ENCODE measurements at regions not wholly inside any gene's neighbourhood (a gene's known extent, or its start where the extent isn't known, plus 50 kb on each side); places are given as distances from the start of the nearest gene placed in this dataset.

DNA sequence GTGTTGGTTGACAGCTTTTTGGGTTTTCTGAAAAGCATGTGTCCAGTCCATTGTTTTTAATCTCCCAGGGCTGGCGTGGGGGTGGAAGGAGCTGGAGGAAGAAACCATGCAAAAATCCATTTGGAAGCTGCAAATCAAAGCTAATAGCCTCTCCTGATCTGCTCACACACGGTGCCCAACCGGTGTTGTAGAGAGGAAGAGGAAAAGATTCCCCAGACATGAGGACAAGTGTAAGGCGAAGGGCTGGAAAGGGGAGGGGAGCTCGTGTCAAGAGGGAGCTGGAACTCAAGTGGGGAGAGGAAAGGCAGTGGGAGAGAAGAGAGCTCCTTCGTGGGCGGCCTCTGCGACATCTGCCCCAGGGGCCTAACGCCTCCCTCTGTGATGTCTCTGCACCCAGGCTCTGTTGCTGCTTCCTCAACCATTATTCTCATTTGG lies 112.3 kb upstream of the IRF2BP2 start (continued):
- TF ChIP-seq, protein P1, sequence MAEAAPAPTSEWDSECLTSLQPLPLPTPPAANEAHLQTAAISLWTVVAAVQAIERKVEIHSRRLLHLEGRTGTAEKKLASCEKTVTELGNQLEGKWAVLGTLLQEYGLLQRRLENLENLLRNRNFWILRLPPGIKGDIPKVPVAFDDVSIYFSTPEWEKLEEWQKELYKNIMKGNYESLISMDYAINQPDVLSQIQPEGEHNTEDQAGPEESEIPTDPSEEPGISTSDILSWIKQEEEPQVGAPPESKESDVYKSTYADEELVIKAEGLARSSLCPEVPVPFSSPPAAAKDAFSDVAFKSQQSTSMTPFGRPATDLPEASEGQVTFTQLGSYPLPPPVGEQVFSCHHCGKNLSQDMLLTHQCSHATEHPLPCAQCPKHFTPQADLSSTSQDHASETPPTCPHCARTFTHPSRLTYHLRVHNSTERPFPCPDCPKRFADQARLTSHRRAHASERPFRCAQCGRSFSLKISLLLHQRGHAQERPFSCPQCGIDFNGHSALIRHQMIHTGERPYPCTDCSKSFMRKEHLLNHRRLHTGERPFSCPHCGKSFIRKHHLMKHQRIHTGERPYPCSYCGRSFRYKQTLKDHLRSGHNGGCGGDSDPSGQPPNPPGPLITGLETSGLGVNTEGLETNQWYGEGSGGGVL (tag by site-specific recombination; IDR thresholded peaks at IDR 0.05): 0 out of 2 replicates have a peak, but pooled peaks have one; percentile 26
- TF ChIP-seq HOXA7 (CRISPR knock-in tag; IDR thresholded peaks at IDR 0.05; ENCODE audit: borderline replicate concordance) (no peak), ZNF791 (tag by site-specific recombination; IDR thresholded peaks at IDR 0.05) (no peak), ZNF560 (tag by site-specific recombination; IDR thresholded peaks at IDR 0.05; ENCODE audit: borderline replicate concordance) (no peak), ZSCAN23 (tag by site-specific recombination; IDR thresholded peaks at IDR 0.05) (no peak), ZNF558 (tag by site-specific recombination; IDR thresholded peaks at IDR 0.05) (no peak), TCF7L2 (IDR thresholded peaks at IDR 0.05; ENCODE audit: borderline replicate concordance, low read depth, low read length) (no peak), ZNF324 (tag by site-specific recombination; IDR thresholded peaks at IDR 0.05) (no peak), ZNF433 (tag by site-specific recombination; IDR thresholded peaks at IDR 0.05; ENCODE audit: low read depth) (no peak), ZFHX2 (tag by site-specific recombination; conservative IDR thresholded peaks at IDR 0.05) (peak; percentile 93), GLIS2 (tag by site-specific recombination; IDR thresholded peaks at IDR 0.05) (no peak), ZFP41 (tag by site-specific recombination; IDR thresholded peaks at IDR 0.05; ENCODE audit: borderline replicate concordance) (no peak), ZNF157 (tag by site-specific recombination; IDR thresholded peaks at IDR 0.05) (no peak)
- TF ChIP-seq, protein P2, sequence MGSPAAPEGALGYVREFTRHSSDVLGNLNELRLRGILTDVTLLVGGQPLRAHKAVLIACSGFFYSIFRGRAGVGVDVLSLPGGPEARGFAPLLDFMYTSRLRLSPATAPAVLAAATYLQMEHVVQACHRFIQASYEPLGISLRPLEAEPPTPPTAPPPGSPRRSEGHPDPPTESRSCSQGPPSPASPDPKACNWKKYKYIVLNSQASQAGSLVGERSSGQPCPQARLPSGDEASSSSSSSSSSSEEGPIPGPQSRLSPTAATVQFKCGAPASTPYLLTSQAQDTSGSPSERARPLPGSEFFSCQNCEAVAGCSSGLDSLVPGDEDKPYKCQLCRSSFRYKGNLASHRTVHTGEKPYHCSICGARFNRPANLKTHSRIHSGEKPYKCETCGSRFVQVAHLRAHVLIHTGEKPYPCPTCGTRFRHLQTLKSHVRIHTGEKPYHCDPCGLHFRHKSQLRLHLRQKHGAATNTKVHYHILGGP (tag by site-specific recombination; IDR thresholded peaks at IDR 0.05): no peak
- TF ChIP-seq, protein P3, sequence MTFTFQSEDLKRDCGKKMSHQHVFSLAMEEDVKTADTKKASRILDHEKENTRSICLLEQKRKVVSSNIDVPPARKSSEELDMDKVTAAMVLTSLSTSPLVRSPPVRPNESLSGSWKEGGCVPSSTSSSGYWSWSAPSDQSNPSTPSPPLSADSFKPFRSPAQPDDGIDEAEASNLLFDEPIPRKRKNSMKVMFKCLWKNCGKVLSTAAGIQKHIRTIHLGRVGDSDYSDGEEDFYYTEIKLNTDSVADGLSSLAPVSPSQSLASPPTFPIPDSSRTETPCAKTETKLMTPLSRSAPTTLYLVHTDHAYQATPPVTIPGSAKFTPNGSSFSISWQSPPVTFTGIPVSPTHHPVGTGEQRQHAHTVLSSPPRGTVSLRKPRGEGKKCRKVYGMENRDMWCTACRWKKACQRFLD (tag by site-specific recombination; IDR thresholded peaks at IDR 0.05): no peak
- TF ChIP-seq, protein P4, sequence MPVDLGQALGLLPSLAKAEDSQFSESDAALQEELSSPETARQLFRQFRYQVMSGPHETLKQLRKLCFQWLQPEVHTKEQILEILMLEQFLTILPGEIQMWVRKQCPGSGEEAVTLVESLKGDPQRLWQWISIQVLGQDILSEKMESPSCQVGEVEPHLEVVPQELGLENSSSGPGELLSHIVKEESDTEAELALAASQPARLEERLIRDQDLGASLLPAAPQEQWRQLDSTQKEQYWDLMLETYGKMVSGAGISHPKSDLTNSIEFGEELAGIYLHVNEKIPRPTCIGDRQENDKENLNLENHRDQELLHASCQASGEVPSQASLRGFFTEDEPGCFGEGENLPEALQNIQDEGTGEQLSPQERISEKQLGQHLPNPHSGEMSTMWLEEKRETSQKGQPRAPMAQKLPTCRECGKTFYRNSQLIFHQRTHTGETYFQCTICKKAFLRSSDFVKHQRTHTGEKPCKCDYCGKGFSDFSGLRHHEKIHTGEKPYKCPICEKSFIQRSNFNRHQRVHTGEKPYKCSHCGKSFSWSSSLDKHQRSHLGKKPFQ (tag by site-specific recombination; IDR thresholded peaks at IDR 0.05): no peak
- TF ChIP-seq, protein P5, sequence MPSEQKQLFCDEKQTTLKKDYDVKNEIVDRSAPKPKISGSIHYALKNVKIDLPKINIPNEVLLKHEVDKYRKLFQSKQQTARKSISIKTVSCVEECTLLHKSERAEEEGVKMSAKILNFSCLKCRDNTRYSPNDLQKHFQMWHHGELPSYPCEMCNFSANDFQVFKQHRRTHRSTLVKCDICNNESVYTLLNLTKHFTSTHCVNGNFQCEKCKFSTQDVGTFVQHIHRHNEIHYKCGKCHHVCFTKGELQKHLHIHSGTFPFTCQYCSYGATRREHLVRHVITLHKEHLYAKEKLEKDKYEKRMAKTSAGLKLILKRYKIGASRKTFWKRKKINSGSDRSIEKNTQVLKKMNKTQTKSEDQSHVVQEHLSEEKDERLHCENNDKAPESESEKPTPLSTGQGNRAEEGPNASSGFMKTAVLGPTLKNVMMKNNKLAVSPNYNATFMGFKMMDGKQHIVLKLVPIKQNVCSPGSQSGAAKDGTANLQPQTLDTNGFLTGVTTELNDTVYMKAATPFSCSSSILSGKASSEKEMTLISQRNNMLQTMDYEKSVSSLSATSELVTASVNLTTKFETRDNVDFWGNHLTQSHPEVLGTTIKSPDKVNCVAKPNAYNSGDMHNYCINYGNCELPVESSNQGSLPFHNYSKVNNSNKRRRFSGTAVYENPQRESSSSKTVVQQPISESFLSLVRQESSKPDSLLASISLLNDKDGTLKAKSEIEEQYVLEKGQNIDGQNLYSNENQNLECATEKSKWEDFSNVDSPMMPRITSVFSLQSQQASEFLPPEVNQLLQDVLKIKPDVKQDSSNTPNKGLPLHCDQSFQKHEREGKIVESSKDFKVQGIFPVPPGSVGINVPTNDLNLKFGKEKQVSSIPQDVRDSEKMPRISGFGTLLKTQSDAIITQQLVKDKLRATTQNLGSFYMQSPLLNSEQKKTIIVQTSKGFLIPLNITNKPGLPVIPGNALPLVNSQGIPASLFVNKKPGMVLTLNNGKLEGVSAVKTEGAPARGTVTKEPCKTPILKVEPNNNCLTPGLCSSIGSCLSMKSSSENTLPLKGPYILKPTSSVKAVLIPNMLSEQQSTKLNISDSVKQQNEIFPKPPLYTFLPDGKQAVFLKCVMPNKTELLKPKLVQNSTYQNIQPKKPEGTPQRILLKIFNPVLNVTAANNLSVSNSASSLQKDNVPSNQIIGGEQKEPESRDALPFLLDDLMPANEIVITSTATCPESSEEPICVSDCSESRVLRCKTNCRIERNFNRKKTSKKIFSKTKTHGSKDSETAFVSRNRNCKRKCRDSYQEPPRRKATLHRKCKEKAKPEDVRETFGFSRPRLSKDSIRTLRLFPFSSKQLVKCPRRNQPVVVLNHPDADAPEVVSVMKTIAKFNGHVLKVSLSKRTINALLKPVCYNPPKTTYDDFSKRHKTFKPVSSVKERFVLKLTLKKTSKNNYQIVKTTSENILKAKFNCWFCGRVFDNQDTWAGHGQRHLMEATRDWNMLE (tag by site-specific recombination; conservative IDR thresholded peaks at IDR 0.05; ENCODE audit: low read depth): no peak
- TF ChIP-seq, protein P6, sequence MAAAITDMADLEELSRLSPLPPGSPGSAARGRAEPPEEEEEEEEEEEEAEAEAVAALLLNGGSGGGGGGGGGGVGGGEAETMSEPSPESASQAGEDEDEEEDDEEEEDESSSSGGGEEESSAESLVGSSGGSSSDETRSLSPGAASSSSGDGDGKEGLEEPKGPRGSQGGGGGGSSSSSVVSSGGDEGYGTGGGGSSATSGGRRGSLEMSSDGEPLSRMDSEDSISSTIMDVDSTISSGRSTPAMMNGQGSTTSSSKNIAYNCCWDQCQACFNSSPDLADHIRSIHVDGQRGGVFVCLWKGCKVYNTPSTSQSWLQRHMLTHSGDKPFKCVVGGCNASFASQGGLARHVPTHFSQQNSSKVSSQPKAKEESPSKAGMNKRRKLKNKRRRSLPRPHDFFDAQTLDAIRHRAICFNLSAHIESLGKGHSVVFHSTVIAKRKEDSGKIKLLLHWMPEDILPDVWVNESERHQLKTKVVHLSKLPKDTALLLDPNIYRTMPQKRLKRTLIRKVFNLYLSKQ (tag by site-specific recombination; IDR thresholded peaks at IDR 0.05; ENCODE audit: borderline replicate concordance): no peak

All from HEK293 (cell line).